HG03196 (cell line): ENCODE measurements at regions not wholly inside any gene's neighbourhood (a gene's known extent, or its start where the extent isn't known, plus 50 kb on each side); places are given as distances from the start of the nearest gene placed in this dataset.

Experiments
- ATAC-seq: cut with Tn5 transposase; IDR thresholded peaks from one replicate; pipeline ENCODE4 v1.9.1; 2021; ENCODE audit not compliant: unreplicated experiment

DNA sequence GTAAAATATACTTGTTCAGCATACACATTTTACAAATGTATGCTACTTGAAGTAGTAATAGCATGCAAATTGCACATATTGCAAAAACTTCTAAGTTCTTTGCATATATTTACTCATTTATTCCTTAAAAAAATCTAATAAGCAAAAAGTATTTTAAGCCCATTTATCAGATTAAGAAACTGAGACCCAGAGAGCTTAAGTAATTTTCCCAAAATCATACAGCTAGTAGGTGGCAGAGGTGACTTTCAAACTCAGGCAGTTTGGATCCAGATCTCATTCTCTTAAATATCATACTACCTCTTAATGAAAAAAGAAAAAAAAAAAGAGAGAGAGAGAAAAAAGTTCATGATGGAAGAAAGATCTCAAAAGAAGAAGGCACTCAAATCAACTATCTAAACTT, 157.9 kb downstream of the RPS12 start:
- ATAC-seq = no peak

DNA sequence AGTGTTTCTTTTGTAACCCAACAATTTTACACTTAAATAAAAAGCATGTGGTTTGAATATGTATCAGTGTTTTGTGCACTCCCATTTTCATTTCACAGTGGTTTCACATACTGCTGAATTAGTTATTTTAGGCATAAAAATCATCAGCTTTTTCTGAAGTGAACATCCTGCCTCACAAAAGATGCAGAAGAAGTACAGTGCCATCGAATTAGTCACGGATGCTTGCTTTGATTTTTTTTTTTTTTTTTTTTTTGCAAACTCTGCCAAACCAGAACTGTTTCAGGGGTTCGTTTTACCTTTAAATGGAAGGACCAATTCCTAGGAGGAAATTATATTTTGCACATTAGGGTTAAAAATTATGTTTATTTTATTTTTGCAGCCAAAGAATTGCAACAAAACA, 158.6 kb downstream of the RPS12 start:
- ATAC-seq = no peak

DNA sequence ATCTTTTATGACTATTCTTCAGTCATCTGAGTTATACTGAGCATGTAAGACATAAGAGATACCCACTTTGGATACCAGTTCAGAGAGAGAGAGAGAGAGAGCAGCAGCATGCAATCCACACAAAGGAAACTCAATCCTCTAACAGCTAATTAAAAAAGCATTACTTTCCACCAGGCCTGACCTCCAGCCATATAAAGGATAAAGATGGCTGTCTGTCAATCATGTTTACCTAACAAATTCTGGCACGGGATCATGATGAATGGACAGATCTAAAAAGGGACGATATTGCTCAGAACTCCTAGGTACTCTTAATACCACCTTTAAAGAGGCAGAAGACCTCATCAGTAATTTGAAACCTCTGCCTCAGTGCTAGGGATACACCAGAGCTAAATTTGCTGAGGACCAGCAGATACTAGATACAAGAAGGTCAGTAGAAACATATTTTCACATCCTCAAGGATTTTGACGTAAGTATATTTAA, 159.2 kb downstream of the RPS12 start:
- no peak for ATAC-seq

DNA sequence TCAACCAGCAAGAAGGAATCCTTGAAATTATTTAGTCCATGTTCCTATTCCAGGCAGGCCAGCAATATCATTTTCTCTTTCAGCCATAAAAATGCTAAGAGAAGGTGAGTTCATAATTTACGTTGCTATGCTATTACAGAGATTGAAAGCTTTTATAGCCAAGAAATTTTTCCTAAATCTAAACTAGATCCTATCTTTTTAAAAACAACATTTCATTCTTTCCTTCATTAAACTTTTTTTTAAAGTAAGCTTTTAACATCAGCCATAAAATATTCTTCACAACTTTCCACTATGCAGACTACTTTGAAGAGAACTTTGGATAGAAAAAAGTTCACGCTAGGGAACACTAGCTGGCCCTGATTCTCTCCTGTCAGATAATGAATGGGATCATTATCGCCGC, 159.8 kb downstream of the RPS12 start:
- no peak for ATAC-seq

DNA sequence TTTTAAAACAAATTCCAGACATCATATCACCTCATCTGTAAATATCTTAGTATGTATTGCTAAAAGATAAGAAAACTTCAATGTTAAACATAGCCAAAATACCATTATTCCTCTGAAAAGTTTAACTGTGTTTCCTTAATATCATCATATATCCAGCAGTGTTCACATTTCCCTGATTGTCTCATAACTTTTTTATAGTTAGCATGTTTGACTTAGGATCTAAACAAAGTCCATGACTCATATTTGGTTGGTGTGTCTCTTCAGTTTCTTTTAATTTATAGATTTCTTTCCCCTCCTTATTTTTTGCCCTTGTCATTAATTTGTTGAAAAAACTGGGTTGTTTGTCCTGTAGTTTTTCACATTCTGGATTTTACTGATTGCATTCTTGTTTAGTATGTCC, 163.0 kb downstream of the RPS12 start:
- ATAC-seq = no peak

DNA sequence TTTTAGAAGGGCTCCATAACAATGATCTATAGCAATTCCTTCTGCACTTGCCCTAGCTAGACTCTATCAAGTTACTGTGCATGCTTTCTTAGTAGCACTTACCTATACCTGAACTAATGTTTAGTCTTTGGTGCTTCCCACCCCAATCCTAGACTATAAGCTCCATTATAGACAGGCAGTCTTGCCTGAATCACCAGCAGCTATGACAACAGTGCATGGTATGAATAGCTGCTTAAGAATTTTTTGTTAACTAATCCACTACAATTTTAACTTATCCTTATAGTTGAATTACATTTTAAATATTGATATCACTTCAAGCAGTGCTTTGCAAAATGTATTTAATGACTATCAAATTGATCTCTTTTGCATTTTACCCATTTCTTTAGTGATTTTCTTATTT, 164.3 kb downstream of the RPS12 start:
- ATAC-seq = no peak

DNA sequence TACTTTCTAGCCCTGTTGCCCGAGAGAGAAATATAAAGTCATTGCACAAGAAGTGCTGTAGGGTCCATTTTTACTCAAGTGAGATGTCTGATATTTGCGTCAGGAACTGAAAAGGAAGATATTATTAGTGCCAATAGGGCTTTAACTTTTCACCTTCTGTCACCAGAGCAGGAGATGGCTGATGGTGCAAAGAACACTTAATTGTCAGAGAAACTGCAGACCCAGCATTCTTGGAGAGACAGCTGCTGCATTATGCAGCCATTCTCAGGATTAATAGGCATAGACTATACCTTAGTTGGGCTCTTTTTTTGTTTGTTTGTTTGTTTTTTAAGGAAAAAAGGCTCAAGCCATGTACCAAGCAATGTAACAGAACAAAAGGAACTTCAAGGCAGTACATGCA, 179.4 kb downstream of the RPS12 start:
- no peak for ATAC-seq

DNA sequence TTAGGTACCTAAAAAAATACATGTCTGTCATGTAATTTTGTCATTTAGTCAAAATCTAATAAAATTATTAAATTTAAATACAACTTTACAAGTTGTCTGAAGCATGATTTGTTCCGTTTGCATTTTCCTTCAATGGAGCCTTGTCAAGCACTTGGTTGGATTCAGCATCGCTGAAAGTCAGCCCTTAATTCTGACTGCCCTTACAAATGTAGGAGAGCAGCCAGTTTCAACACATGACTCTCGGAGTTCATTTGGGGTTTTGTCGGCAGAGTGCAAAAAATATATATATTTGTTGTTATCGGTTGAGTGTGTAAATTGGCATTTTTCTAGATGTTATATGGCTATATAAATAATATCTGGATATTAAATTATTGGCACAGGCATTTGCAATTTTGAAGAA, 180.6 kb downstream of the RPS12 start:
- ATAC-seq = no peak

DNA sequence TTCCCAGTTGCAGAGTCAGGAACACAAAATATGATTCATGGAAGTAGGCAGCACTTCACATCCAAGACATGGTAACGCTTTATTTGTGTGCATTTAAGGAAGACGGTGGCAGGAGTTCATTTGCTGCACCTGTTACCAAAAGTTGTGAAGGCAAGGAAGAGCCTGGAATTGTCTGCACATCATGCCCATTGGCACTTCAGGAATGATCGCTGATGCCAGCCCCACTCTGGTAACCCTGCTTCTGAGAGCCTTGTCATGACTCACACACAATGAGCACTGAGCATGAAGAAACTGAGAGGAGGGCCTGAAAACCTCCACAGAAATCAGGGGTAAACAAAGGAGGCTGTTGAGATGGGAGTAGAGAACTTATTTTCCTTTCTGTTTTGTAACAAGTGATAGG, 181.1 kb downstream of the RPS12 start:
- ATAC-seq = no peak

DNA sequence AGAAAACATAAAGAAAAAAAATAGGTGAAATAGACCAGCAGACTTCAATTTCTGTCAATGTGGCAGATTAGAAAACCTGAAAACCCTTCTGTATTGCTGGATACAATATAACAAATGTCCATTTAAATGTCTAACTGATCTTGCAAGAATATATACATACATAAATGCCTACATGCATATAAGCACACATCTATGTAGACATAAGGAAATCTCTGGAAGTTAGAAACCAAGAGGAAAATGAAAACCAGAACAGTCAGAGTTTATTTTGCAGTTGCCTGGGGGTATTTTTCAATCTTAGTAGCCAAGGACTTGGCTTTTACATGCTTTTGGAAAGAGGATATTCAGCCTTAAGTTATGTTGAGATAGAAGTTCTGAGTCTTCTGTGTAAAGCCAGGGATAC, 184.0 kb downstream of the RPS12 start:
- no peak for ATAC-seq

DNA sequence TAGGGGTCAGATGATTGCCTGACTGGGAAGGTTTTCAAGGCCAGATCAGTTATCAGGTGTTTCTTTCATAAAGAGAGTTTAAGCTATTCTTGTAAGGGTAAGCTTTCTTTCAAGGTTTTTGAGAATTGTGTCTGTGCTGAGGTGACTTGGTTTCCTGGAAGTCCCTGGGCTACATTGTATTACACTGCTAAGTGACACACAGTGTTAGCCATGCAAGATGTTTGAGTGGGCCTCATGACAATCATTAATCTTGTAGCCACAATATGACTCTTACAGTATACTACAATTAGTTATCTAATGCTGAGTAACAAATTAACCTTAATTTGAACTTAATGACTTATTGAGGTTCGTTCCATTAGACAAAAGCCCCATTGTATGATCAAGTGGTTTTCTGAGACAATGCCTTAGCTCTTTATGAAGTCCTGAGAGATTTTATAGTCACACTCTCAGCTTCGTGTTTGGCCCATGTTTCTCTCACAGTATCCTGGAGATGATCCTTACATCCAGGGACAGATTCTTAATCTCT, 186.7 kb downstream of the RPS12 start:
- ATAC-seq = no peak

DNA sequence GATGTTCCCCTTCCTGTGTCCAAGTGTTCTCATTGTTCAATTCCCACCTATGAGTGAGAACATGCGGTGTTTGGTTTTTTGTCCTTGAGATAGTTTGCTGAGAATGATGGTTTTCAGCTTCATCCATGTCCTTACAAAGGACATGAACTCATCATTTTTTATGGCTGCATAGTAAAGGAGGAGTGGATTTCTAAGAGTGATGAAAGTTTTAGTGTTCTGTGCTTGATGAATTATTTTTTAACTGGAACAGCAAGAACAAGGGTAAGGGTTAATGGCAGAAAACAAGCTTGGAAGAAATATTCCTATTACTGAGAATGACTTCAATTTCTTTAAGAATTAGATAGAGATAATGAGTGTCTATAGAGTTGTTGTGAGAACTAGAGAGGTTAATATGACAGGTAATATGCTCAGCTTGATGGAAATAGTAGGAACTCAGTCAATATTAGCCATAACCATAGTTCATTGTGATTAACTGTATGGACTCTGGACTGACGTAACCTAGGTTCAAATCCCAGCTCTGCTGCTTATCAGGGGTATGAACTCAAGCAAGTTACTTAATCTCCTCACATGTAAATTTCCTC, 190.0 kb downstream of the RPS12 start:
- ATAC-seq = no peak

DNA sequence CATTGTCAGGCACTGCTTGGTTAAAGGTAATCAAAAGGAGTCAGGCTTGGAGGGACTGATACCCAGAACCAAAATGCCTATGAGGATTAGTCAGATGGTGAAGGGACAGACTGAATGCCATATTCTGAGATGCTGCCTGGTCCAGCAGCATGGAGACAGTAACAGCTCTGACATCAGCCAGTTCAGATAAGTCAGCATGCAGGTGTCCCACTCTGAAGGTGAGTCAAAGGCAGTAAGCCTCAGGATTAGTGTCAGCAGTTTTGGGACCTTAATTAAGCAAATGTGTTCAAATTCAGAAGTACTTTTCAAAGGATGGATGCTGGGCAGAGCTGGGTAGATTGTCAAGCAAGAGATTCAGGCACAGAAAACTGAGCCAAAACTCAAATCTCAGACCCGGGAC, 198.4 kb downstream of the RPS12 start:
- ATAC-seq = no peak

DNA sequence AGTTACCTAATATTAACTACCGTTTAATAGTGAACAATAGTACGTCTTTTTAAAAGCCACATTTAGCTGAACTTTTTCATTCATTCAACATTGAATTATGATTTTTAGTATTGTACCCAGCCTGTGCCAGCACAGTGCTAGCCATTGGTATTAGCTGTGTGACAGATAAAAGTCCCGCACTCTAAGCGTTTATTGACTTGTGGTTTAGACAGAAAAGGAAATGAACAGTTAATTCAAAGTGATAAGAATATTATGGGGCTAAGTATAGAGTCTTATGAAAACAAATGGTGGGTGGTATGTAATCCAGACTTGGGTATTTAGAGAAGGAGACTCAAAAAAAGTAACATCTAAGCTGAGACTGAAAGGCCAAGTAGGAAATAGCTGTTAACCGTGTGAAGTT, 202.3 kb downstream of the RPS12 start:
- ATAC-seq = no peak

DNA sequence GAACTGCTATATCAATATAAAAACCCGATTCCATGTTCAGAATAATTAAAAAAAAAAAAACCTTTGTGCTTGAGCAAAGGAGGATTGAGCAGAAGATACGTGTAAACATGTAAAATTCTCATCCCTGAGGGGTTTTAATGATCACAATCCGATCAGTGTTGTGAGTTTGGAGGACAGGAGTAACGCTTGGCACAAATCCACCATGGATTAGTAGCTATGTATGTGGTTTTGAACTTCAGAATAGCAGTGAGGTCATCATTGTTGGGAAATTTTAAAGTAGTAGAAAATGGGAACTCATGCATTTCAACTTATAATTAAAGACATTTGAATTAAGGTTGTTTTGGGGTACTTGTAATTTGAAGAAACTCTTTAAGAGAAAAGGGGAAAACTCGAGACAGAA, 203.2 kb downstream of the RPS12 start:
- ATAC-seq = no peak

DNA sequence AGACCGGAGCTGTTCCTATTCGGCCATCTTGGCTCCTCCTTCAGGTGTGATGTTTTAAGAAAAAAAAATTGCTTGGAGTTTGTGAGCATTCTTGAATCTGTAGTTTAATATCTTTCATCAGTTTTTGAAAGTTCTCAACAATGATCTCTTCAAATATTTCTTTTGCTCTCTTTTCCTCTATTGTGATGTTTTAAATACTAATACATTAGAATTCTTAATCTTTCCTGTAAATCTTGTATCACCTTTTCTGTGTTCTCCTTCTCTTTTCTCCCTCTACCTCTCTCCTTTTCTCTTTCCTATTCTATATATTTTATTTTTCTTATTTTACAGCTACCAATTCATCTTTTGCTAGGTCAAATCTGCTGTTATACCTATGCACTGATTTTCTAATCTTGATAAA, 212.3 kb downstream of the RPS12 start:
- ATAC-seq = no peak

DNA sequence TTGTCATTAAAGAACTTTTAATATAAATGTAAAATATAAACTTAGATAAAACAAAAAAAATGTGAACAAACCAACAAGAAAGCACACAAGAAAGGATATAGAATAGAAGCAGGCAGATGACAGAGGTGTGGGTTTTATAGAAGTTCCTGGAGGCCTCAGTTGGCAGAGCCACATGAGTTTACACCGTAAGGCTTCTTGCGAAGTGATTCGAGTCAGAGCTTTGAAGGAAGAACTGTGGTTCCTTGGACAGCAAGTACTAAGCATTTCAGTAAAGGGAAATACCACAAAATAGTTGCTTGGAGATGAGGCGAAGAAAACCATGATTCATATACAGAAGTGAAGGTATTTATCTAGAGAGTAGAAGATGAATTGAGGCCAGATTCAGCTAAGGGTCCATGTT, 207.9 kb upstream of the EYA4 start:
- no peak for ATAC-seq

DNA sequence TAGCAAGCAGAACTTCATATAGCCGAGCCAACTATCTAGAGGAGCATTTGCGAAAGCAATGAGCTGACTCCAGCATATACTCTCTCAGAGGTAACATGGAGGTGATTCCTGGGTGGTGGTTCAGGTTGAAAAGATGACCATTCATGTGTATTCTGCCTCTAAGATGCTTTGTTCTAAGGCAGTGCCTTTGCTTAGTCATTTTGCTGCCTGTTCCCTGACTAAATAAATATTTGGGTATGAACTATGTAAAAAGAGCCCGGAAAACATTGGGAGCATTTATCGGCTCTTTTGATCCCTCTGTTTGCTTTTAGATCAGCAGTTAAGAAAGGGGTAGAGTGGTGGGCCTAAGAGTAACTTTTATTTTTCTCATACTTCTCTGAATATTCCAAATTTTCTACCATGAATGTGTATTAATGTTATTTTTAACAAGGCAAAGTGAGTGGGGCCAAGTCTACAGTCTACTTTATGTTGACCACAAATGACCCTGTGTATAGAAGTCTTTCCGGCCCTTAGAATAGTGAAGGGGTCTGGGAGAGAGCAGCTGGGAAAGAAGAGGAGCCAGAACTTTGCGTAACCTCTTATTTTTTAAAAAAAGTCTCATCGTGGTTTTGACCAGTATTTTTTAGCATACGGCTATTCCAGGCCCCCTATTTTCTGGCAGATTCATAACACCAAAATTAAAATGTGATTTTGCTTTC, 206.5 kb upstream of the EYA4 start:
- no peak for ATAC-seq

DNA sequence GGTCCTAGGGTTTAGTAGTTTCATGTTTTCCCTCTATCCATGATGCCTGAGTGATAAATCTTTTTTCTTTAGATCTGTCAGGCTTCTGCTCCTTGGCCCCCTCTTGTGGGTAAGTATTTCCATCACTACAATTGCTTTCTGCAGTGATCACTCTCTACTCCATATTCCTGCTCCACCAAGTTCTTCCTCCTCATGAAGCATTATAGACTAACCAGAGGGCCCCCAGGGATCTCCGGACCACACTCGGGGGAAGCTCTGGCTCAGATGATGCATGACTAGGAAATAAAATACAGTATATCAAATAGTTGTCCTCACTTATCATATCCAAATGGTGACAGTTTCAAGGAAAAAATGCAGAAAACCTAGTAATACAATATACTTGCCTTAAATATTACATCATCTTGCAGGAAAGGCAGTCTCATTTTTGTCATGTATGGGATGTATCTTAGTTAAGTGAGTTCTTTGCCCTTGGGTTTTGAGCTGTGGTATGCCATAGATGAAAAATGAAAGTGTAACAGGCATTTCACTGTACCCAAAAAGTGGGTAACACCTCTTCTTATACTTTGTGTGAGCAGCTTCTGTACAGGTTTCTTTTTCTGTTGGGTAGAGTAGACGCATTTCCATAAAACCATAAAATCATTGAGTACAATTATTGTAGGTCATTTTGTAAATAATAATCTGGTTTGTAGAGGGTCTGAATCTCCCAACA, 200.9 kb upstream of the EYA4 start:
- no peak for ATAC-seq

DNA sequence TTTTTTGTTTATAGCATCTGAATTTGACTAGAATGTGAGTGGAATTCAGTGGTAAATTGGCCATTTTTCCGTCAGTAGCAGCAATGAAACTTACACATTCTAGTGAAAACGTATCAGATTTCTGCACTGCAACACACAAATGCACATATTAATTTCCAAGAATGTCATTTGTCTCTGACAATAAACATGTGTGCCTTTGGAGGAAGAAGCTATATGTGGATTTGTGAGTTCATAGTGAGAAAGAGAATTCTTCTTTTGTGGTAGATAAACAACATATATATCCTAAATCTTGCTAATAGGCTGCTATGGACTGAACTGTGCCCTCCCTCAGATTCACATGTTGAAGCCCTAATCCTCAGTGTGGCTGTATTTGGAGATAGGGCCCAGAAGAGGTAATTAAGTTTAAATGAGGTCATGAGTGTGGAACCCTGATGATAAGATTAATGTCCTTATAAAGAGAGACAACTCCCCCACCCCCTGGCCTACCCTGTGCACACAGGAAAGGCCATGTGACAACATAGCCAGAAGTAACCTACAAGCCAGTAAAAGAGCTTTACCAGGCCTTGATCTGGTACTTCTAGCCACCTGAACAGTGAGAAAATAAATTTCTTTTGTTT, 200.2 kb upstream of the EYA4 start:
- ATAC-seq = no peak

DNA sequence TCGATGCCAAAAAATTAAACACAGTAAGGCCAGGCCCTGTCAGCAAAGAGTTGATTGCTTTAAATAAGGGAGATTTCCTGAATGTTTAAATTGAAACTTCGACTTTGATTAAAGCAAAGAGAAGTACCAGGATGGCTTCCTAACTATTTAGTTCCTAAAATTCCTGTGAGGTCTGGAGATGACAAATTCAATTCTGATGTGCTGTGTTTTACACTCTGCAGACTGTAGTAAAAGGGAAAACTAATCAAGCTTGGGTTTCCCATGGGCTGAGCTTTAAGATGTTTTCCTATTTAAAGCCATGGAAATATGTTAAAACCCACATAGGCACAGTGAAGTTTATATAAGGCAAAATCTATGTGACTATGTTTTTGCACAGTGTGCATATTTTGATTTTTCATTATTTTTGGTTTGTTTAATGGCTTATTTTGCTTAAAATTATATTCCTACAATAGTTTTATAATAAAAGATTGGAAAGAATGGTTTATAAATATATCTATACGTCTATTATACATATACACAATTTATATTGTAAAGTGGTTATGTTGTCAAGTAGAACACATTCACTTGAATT, 198.5 kb upstream of the EYA4 start:
- no peak for ATAC-seq
